ENCODE measurements at regions not wholly inside any gene's neighbourhood (a gene's known extent, or its start where the extent isn't known, plus 50 kb on each side); places are given as distances from the start of the nearest gene placed in this dataset.

DNA sequence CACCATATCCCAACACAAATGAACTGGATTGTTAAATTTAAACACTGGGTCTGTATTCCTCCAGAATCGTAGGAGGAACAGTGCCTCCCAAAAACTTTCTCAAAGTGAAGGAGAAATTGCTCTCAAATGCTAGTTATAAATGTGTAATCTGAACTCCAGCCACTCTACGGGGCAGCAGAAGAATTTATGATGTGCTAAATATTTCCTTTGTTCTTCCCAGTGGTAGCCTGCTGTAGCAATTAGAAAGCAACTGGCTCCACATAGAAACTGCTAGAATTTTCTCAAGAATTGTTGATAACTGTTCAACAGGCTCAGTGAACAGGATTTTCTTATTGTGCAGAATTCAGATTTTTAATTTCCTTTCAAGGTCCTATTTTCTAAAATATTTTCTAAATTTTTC, 49.8 kb upstream of the EYA4 start:
- DNase-seq = no peak
